Peyer's patch (tissue), 4 donors: ENCODE measurements at regions not wholly inside any gene's neighbourhood (a gene's known extent, or its start where the extent isn't known, plus 50 kb on each side); places are given as distances from the start of the nearest gene placed in this dataset.

ENCODE experiments used
- CTCF ChIP-seq, 6 experiments: fragments of 450-650 bp in 4 of 6; fragments of 200-600 bp in 2 of 6; sonication (generic) in 1 of 6; IDR thresholded peaks; one replicate each; pipeline ENCODE4 v1.5.1; 2017 to 2019; ENCODE audit warnings: antibody characterized with exemption in 6 of 6, mild to moderate bottlenecking in 3 of 6, moderate library complexity in 1 of 6
- POLR2A ChIP-seq, 2 donors: fragments of 450-650 bp; IDR thresholded peaks; one replicate each; pipeline ENCODE4 v1.5.1; 2017; ENCODE audit warnings: antibody characterized with exemption in 2 of 2, mild to moderate bottlenecking in 2 of 2, moderate library complexity in 2 of 2

- TF ChIP-seq CTCF (IDR thresholded peaks at IDR 0.05) (no peak), POLR2A (IDR thresholded peaks at IDR 0.05) (no peak)
These were observed 238.1 kb upstream of the HS3ST5 start for GRCh38 chr6:114580882-114581281.
